Activated CD4-positive, alpha-beta T cell treated with anti-CD3 and anti-CD28 coated beads, Interleukin-2, amount 50 U/mL, for 4 hours (primary cell): ENCODE measurements at regions not wholly inside any gene's neighbourhood (a gene's known extent, or its start where the extent isn't known, plus 50 kb on each side); places are given as distances from the start of the nearest gene placed in this dataset.
A peak's percentile ranks its signal among the peaks of the same experiment; 100 is the strongest.
"Not testable (repeated sequence)": the region's sequence is repeated elsewhere in the genome, so short reads cannot be mapped to it uniquely, and the experiment has no call there.

Source experiments
- DNase-seq, 2 experiments: peaks; one replicate each; pipeline ENCODE4 v3.0.0-alpha.2; 2020

DNA sequence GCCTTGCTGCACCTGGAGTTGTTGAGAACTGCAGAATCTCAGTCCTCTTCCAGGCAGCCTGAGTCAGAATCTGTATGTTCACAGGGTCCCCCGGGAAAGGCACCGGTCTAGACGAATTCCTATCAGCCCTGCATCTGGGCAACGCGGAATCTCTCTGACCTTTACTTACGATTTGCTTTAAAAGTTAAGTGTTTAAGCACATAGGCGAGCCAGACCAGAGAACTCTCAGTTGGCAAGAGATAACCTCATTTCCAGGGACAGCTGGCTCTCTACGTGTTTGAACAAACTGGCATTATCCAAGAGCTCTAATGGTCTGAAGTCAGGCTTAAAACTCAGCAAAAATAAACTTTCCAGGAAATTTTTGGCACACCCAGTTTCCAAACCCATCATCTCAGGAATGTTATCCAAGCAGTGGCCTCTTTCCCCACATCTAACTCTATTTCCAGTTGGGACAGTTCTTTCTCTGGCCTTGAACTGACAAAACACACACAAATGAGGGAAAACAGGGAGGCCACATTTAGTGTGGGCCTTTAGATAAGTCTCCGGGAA is 53.4 kb downstream of the HES1 start:
- no peak for DNase-seq

DNA sequence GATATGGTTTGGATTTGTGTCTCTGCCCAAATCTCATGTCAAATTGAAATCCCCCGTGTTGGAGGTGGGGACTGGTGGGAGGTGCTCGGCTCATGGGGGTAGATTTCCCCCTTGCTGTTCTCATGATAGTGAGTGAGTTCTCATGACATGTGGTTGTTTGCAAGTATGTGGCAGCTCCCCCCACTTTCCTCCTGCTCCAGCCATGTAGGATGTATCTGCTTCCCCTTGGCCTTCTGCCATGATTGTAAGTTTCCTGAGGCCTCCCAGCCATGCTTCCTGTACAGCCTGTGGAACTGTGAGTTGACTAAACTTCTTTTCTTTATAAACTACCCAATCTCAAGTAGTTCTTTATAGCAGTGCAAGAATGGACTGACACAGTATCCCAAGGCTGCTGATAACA is 55.9 kb downstream of the HES1 start:
- not testable (repeated sequence) for DNase-seq

DNA sequence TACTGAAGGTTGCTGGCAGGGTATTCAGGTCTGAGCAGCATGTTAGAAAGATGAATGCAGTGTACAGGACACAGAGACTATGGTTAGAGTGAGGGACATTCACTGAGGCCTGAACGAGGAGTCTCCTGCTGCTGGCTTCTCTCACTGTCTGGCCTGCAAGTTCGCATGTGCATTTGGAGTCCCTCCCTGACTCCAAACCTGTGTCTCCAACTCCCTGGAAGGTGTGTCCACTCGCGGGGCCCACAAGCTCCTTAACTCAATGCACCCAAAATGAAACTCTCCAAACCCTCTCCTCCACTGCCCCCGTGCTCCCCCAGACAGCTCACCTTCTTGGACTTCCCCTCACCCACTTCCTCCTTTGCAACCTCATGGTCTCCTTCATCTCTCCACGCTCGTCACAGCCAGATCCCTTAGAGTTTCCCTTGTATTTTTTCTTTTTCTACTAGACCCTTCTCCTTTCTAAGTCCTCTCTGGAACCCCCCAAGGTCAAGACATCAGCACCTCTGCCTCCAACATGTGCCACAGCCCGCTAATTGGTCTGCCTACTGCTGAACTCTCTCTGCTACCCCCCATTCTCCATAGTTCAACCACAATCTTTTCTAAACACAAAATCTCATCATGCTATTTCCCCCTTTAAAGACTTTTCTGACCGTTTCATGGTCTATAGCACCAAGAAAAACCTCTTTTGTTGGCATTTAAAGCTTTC is 58.3 kb downstream of the HES1 start:
- no peak for DNase-seq

DNA sequence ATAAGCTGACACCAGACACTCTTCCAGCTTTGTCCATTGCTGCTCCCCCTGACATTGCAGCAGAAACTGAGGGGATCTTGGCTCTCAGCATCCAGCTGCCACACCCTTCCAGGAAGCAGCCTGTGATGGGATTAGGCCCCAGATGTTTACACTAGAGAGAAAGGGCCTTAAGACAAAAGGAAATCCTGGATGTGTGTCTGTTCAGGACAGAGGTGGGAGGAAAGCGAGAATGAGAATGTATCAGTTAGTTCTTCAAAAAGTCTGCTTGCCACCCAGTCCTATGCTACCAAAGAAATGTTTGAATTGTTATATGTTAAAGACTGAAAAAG is 58.8 kb downstream of the HES1 start:
- DNase-seq, result no peak

DNA sequence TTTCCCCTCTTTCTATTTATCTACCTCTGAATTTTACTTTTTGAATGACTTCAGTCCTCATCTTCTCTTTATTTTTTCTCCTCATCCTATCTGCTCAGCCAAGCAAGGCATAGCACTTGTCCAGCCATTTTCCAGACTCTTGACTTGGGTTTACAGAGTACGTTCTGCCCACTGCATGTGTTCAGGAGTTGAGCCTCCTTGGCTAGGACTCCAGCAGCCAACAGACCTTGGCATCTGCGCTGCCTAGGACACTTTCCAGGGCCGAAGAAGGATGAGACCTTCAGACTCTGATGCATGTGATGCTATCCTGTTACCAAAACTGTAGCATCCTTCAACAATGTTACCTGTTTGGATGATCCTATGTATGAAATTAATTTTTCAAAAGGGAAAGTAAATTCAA is 59.7 kb downstream of the HES1 start:
- DNase-seq, result no peak

DNA sequence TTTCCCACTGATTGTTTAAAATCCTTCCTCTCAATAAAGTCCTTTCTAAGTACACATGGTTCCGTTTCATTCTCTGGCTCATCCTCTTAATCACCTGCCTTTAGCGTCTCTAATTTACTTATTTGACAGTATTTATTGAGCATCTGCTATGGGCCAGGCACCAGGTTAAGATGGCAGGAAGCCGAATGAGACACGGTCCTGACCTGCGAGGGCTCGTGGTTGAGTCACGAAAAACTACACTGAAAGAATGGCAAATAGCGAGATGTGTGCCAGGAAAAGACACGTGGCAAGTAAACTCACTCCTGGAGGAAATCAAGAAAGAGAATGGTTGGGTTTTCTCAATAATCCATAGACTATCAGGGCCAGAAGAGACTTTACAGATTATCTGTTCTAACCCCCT is 60.9 kb downstream of the HES1 start:
- no peak for DNase-seq

DNA sequence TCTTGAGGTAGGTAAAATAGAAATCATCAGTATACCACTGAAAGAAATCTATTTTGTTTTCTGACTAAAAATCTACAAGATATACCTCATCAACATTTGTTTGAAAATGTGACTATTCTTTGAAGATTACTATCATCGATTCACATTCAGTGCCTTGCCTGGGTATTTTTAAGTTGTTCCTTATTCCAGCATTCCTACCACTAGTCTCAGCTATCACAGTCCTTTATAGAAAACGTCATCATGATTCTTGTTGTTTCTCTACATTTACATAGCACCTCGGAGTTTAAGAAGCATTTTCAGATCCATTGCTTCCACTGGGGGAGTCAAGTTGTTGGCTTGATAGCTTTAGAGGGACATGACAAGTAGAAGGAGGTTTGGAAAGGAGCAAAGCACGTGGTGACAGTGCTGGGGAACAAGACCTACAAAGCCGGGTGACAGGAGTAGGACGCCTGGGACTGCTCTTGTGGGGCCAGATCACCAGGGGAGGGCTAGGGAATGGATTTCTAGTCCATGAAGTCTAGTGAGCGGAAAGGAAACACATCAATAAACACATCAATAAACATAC is 61.5 kb downstream of the HES1 start:
- no peak for DNase-seq

DNA sequence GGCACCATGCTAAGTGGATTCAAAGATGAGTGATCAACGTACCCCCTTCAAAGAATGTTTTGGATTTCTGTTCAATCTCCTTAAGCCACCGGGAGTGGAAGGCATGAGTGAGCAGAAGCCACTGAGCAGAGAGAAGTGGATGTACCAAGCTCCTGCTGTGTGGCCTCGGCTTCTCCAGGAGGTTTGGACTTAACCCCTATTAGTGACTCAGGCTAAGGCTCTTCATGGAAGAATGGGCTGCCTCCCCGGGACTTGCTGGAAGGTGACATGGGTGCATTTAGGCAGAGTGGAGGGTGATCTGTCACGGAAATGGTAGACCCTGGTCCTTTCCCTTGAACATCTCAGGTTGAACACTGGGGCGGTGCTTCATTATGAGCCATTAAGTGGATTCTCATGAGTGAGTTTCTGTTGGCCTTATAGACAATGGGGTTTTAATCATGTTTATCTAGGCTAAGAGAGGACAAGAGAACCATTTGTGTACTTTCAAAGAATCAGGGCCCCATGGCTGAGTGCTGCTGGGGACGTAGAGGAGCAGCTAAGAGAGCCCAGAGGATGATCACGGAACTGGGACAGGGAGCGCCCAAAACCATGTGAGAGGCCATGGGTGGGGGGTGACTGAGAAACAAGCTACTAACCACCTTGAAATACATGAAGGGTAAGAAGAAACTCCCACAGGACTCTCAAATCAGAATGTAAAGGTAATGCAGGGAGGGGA is 62.2 kb downstream of the HES1 start:
- no peak for DNase-seq

DNA sequence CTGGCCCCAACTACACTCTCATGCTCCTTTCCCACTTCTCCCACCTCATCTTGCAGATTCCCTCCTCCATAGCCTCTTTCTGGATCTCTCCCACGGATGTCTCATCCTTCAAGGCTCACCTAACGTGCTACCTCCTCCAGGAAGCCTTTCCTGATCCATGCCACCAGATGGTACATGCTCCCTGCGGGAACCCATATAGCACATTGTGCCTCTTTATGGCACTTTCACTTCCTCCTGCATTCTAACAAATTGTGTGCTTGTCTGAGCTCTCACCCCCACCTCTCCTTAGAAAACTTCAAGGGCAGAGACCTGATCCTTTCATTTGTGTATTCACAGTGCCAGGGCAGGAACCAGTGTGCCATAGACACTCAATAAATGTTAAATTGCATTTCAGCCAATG is 63.0 kb downstream of the HES1 start:
- no peak for DNase-seq

DNA sequence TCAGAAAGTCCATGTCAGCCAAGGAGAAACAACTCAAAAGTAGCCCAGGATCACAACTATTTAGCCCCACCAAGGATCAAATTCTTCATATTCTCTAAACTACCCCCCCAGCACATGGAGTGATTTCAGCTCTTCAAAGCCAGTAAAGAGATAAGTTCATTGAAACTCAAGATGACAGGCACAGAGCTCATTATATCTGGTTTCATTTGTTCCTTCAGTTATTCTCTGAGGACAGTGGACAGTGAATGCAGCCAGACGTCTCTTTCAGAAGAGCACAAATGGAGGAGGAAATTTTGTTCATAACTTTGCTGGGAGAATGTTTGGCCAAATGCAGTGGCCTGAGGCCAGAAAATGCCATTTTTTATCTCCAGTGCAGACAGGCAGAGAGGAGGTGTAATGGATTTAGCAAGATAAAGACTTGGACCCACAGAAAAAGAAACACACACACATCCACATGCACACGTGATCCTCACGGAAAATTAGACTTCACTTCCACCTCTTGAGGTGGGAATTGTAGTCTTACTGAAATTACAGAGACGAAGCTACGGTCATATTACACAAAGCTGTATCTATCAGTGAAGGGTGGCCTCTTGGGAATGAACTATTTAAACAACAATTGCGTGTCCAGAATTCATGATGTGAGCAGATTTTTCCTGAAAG is 64.6 kb downstream of the HES1 start:
- no peak for DNase-seq

DNA sequence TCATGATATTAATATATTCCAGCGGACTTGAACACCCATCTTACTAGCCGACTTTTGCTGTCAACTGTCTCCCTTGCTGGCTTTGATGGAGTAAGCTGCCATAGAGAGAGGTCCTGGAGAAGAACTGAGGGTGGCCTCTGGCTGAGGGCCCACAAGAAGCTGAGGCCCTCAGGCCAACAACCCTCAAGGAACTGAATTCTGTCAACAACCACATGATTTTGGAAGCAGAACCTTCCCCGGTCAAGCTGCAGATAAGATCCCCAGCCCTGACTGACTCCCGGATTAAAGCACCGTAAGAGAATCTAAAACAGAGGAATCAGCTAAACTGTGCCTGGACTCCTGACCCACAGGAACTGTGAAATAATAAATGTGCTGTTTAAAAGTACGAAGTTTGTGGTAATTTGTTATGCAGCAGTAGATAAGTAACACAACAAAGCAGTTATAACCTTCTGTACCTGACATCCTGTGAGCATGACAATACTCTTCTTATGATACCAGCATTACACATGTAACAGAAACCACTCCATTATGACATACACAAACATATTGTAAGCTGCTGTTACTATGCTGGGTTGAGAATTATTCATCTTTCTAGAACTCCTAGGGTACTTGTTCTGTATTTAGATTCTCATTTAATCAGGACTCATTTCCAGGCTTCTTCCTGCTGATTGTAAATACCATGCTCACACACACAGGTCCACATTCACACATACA is 66.2 kb downstream of the HES1 start:
- no peak for DNase-seq

DNA sequence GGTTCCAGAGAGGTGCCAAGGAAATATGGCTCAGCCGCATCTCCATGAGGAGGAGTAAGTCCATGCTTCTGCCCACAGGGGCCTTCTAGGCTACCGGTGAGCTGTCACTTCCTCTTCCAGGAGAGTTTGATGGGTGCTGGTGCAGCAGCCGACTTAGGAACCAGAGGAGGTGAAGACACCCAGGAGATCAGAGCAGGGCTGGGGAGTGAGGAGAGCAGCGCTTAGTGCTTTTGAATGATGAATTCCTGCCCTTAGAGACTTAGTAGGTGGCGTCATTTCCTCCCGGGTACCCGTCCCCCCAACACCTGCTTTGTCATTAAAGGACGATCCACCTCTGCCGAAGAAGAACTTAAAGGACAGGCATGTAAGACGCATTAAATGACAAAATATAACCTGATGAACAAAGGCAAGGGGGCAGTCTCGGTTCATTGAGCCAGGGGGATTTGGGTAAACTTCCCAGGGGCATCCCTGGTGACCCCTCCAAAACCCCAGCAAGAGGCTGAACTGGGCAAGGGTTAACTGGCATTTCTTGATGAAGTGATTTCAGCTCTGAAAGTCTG is 67.6 kb downstream of the HES1 start:
- DNase-seq, result peak; percentile 2 to 10

DNA sequence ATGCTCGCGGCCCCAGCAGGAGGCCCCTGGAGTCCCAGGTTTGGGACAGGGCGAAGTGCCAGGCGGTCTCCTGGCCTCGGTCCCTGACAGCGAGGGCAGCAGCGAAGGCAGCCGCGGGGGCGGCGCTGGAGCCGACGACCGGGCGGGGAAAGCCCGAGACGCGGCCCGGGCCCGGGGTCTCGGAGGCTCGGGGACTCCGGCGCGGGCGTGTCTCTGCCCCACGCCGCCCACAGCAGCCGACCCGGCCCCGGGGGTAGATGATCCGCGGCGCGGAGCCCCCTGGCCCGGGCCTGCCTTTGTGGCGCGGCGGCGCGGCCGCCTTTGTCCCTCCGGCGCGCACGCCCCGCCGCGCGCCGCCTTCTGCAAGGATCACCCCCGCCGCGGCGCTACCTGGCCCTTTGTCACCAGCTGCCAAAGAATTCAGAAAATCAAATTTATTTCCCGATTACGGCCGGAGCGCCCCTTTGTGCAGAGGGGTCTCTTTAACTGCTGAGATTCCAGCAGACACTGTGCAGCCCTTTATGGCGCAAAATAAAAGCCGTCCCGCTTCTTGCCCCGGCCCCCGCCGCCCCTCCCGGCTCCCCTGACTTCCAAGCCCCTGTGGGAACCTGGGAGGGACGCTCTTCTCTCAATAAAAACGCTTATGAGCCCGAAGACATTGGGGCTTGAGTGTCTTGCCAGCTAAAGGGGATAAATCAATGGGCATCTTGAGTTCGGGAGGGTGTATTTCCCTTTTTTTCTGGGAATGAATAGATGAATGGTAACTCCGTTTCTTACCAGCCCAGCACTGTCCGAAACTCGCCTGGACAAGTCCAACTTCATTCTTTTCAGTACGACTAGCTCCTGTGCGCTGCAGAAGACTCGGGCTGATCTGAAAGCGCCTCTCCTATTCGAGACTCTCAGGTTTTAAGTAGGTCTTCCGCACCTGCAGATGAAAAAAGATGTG is 68.4 kb downstream of the HES1 start:
- no peak for DNase-seq

DNA sequence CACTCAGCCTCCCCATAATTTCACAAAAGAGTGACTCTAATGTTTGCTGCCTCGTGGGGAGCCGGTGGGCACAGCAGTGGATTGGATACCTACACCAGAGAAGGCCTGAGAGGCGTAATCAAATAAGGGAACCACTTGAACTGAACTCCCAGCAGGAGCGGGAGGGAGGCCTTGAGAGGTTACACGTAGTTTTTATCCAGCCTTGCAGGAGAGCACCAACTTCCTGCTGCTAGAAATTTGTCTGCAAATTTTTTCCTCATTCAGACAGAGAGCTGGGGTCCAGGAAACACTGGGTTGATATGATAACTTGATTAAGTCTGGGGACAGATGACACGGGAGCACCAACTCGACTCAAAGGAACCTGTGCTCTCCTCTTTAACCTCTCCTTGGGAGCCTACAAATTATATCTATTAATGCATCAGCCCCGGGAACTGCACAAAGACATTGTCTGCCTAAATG is 69.8 kb downstream of the HES1 start:
- no peak for DNase-seq

DNA sequence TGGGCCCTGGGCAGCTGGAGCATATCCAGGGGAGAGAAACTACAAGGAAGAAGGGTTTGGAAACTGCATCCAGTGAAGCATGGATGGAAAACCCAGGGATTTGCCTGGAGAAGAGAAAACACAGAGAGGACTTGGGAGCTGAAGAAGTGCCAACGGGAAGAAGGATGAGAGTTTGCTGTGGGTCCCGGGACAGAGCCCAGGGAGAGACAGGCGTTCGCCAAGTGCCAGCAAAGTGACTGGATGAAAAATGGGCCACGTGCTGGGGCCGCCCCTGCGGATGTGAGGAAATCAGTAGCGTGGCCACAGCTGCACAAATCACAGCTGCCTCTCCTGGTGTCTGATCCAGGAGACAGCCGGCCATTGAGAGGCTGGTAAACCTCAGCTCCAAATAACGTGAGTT is 70.4 kb downstream of the HES1 start:
- no peak for DNase-seq

DNA sequence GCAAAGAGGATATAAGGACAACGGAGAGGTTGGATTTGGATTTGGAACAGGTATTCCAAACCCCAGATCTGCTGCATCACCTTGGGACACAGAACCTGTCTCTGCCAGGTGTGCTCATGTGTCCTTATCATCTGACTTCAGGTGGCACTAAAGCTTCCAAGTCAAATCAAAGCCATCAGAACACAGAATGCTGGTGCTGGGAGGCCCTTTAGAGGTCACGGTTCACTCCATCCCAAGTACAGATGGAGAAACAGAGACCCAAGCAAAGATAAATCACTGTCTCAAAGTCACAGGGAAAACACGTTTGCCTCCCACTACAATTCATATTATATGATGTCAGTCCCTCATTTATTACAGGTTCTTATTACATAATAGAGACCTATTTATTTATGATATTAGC is 72.8 kb downstream of the HES1 start:
- no peak for DNase-seq

DNA sequence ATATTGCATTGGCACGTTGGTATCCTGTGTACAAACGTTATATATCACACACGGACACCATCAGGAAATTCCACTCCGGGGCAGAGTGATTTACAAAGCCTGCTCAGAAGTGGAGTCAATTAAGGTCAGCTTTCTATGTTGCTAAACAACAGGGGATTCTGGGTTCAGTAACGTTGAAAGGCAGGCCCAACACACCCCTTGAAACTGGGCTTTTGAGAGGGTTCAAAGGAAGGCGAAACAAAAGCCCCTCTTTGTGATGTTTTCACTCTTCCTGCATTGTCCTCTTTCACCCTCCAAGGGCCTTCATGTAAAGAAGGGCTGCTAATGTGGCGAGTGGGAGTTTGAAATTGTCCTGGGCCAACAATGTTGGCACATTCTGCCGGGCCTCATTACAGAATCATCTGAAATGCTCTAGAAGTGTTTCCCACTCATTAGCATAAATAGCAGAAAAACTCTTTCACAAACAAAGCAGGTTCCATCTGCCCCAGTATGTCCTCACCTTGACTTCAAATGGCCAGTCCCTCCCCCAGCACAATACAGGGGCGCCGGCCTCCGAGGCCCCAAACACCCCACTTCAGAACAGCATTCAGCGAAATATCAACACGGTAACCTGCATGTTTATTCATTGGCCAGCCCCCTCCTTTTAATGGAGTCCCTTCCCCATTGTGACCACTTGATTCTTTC is 76.4 kb downstream of the HES1 start:
- DNase-seq, result no peak

DNA sequence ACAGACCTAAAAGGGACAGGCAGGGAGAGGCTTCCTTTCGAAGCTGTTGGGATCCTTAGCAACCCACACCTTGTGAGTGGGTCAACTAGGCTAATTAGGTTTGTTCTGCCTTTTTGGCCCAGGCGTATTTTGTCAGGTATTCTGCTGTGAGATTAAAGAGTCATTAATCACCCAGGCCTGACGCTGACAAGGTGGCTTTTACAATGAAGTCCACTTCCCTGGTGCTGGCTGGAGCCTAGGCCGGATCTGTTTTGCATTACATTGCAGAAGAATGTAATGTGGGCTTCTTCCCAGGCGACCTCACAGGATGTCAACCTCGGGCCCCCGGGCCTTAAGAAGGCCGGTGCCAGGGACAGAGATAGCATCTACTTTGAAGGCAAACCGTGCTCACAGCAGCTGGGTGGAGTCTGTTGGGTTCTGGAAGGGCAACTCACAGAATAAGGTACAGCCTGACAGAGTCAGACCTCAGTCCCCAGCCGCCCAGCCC is 76.9 kb downstream of the HES1 start:
- no peak for DNase-seq

DNA sequence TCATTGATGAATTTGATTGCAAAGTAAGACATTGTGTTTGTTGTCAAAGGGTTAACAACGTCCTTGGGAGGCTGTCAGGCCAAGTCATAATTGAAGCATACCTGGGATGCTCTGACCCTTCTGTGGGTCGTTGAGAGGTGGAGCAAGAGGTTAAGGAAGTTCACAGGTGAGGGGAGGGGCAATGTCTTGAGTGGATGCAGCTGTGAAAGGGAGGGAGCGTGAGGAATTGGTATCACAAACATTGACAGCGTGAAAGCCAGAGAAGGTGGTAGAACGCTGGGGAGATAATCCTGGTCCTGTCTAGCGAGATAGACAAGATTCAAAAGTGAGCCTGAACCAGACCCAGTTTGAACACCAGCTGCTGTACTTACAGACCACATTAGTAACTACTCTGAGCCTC is 79.4 kb downstream of the HES1 start:
- no peak for DNase-seq

DNA sequence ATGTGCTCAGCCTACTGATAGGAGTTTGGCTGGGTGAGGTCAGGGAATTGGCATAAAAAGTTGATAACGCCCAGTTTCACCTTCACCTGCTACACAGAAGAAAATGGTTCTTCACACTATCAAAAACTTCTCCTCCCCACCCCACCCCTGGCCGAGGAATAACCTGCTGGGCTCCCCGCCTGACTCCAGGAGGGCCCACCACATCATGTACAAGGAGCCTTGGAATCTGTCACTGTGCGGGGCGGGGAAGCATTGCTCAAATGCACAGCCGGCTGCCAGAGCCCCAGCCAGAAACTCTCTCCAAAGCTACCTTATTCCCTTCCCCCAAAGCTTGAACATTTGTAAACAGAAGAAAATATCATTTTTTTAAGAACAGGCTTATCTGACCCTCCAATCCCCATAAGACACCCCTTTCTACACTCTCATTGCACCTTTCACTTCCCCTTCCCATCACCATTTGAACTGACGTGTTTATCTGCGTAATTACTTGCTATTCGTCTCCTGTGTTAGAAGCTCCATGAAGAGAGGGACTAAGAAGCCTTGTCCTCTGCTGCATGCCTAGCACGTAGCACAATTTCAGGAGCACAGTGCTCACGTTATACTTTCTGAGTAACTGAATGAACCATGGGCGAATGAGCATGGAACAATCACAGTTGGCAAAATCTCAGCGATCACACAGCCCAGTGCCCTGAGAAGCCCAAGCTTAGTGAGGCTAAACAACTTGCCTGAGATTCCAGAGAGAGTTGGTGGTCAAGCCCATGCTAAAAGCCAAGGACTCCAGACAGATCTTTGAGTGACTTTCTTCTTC is 82.9 kb downstream of the HES1 start:
- no peak for DNase-seq
